ENCODE measurements at regions not wholly inside any gene's neighbourhood (a gene's known extent, or its start where the extent isn't known, plus 50 kb on each side); places are given as distances from the start of the nearest gene placed in this dataset.

GRCh38 chr1:201730611-201731010, 98.3 kb upstream of the IPO9 start:
- TF ChIP-seq CTCF (conservative IDR thresholded peaks at IDR 0.05) (no peak), ZFX (IDR thresholded peaks at IDR 0.05) (no peak)

All from C4-2B (cell line).